GM11168 (cell line): ENCODE measurements at regions not wholly inside any gene's neighbourhood (a gene's known extent, or its start where the extent isn't known, plus 50 kb on each side); places are given as distances from the start of the nearest gene placed in this dataset.

Experiments
- in situ Hi-C: fragments of 300-500 bp; cut with MboI; formaldehyde crosslinking; loops from one replicate; pipeline ENCODE4 v1.12.0; 2022; ENCODE audit warnings: low sequenced_read_pairs; ENCODE audit not compliant: unreplicated experiment

DNA sequence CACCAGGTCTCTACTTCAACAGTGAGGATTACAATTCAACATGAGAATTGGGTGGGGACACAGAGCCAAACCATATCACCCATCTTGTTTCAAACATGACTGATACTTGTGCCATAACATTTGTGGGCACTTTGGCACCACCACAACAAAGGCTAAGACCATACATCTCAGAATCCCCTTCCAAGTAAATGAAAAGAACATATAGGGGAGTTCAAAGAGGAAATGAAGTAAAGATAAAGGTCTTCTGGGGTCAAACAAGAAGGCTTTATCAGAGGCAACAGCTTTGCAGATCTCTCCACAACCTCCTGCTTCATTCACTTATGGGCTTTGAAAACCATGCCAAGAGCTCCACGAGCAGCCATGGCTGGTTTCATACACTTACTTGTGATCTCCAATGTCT is 122.7 kb downstream of the ANKRD50 start:
- in situ Hi-C loops: no loop called here

DNA sequence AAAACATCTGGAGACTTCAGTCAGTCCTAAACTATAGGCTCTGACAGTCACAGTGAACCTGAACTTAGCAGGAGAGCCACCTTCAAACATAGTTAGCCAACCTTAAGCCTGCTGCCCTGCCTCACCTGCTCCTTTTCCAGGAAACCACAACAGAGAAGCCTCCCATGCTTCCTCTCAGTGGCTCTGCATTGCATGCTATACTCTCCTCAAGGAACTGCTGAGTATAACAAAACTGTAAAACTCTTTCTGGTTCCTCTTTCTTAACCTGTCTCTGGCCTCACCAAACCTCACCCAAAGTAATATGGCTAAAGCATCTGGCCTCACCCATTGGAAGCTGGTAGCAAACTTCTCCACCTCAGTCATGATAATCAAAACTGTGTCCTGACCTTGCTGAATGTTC is 122.1 kb downstream of the ANKRD50 start:
- in situ Hi-C loops: no loop called here

DNA sequence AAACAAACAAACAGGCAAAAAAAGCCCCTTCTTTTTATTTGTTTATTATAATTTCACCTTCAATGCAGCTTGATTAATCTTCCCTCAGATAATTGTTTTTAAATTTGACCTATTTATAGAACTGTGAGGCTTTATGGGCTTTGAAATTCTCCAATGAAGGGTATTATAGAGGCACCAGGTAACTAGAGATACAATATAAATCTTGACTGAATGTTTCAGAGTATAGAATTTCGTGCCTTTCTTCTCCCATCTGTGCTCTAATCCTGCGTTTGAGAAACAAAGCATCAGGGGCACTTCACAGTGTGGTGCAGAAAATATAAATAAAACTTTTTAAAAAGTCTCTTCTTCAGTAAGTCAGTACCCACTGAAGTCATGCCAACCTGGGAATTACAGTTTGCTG is 120.9 kb downstream of the ANKRD50 start:
- in situ Hi-C loops: no loop called here

GRCh38 chr4:124593494-124593893 is 119.0 kb downstream of the ANKRD50 start:
- in situ Hi-C loops: no loop called here

GRCh38 chr4:124594945-124595344 is 117.6 kb downstream of the ANKRD50 start:
- in situ Hi-C loops: no loop called here

DNA sequence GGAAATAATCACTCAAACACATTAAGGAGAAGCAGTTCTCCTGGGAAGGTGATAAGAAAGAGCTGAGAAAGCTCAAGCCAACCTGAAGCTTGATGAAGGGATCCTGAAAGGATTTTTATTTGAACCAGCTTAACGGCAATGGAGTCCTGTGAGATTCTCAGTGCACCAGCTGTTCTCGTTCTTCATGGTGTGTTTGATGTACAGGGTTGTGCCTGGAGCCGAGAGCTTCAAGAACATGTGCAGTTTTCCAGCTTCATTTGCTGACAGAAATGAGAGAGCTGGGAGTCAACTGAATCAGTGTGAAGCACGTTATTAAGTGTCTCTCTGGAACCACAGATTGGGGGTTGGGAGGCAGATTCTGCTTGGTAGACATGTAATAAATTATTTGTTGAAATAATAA is 115.7 kb downstream of the ANKRD50 start:
- in situ Hi-C loops: no loop called here

DNA sequence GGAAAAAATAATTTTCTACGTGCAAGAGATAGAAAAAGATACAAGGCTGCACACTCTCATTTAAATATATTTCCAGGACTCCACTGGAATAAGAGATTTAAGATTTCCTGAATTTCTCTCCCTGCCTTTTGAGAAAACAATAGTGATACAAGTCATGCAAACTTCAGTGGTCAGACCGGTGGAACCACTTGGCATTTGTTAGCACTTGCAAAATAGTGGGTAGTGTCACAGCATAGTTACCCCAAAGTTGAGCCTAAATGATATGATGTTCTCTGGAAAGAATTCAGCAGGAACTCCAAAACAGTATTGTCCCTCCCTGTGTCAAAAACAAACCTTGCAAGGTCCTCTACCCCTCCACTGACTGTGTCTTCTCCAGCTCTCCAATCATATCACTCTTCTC is 102.3 kb downstream of the ANKRD50 start:
- in situ Hi-C loops: no loop called here
